CD8-positive, alpha-beta memory T cell (primary cell): ENCODE measurements at regions not wholly inside any gene's neighbourhood (a gene's known extent, or its start where the extent isn't known, plus 50 kb on each side); places are given as distances from the start of the nearest gene placed in this dataset.
"Not testable (repeated sequence)": the region's sequence is repeated elsewhere in the genome, so short reads cannot be mapped to it uniquely, and the experiment has no call there.

ENCODE experiments used
- CTCF ChIA-PET: fragments of 350-600 bp; sonication (Branson Sonifier 250); formaldehyde crosslinking; loops from one replicate; lab custom pipeline; 2021; ENCODE audit warnings: antibody characterized with exemption; lab: Charles Lee
- POLR2A ChIA-PET: fragments of 350-600 bp; sonication (Branson Sonifier 250); formaldehyde crosslinking; loops from one replicate; lab custom pipeline; 2021; ENCODE audit warnings: antibody characterized with exemption; lab: Charles Lee
- DNase-seq, 5 donors: peaks; one replicate each; pipeline versions ENCODE4 v3.0.0 to v3.0.0-alpha.2; 2020 to 2022; ENCODE audit warnings: mixed read lengths in 1 of 5
- H3K27ac ChIP-seq: one replicate; pipeline ENCODE4 v1.7.0; 2013; ENCODE audit warnings: low read depth, mild to moderate bottlenecking, low read length, moderate library complexity
- H3K27me3 ChIP-seq: 2 replicates; pipeline ENCODE4 v1.7.0; 2013; ENCODE audit warnings: low read length, mild to moderate bottlenecking; ENCODE audit not compliant: insufficient read depth, poor library complexity, severe bottlenecking
- H3K36me3 ChIP-seq: 2 replicates; pipeline ENCODE4 v1.7.0; 2013; ENCODE audit warnings: mild to moderate bottlenecking, low read length, moderate library complexity; ENCODE audit not compliant: insufficient read depth
- H3K4me1 ChIP-seq: 2 replicates; pipeline ENCODE4 v1.7.0; 2013; ENCODE audit warnings: mild to moderate bottlenecking, low read length, moderate library complexity; ENCODE audit not compliant: insufficient read depth
- H3K4me3 ChIP-seq: 2 replicates; pipeline ENCODE4 v1.7.0; 2013; ENCODE audit warnings: mild to moderate bottlenecking, low read length
- H3K9me3 ChIP-seq: 2 replicates; pipeline ENCODE4 v1.7.0; 2013; ENCODE audit warnings: mild to moderate bottlenecking, low read length
- H3K27ac Mint-ChIP-seq, 8 donors: one replicate each; pipeline ENCODE4 v1.8.0; 2020 to 2021; ENCODE audit warnings: mixed read lengths in 8 of 8, mild to moderate bottlenecking in 6 of 8, inconsistent platforms in 3 of 8, moderate library complexity in 3 of 8
- H3K27me3 Mint-ChIP-seq, 2 donors: one replicate each; pipeline ENCODE4 v1.8.0; 2020 to 2021; ENCODE audit warnings: mixed read lengths in 2 of 2, mild to moderate bottlenecking in 1 of 2, moderate library complexity in 1 of 2
- H3K36me3 Mint-ChIP-seq, 3 donors: one replicate each; pipeline ENCODE4 v1.8.0; 2020 to 2021; ENCODE audit warnings: mixed read lengths in 3 of 3, inconsistent platforms in 1 of 3, mild to moderate bottlenecking in 1 of 3
- H3K4me1 Mint-ChIP-seq, 3 donors: one replicate each; pipeline ENCODE4 v1.8.0; 2020 to 2021; ENCODE audit warnings: mixed read lengths in 3 of 3, inconsistent platforms in 1 of 3, mild to moderate bottlenecking in 1 of 3
- H3K4me3 Mint-ChIP-seq, 7 donors: one replicate each; pipeline ENCODE4 v1.8.0; 2020 to 2021; ENCODE audit warnings: mixed read lengths in 7 of 7, mild to moderate bottlenecking in 6 of 7, moderate library complexity in 4 of 7, inconsistent platforms in 2 of 7
- H3K9me3 Mint-ChIP-seq, 5 donors: one replicate each; pipeline ENCODE4 v1.8.0; 2020 to 2022; ENCODE audit warnings: mixed read lengths in 5 of 5, mild to moderate bottlenecking in 3 of 5, moderate library complexity in 2 of 5, inconsistent platforms in 1 of 5

DNA sequence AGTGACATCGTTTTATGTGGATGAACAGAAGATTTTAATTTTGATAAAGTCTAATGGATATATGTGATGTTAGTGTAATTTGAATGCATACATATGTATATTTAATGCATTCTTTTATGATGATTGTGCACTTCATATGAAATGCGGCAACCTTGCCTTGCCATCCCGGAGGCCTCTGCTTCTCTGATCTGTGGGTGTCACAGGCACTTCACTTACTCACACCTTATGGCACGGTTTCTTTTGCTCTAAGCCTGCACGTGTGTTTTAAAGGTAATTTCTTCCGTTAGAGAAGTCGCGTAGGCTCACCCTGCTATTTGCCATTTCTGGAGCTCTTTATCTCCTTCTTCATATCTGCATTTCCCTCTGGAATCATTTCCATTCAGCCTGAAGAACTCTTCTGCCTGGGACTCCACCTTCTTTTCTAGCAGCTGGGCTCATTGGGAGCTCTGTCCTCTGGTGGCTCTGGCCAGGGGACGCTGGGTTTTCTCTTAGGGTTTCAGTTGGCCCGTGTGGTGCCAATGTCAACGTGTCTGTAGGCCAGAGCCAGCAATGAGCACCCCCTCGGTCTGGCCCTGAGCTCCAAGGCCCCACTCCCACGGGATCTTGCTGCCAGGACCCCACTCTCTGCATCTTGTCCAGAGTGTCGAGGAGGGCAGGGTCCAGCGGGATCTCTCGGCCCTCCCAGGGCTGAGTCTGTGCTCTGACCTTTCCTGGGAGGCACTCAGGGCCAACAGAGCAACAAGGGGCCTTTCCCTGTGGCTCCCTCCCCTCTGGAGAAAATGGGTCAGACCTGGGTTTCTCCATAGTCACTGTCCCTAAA is 97.3 kb downstream of the RTP5 start:
- Mint-ChIP-seq H3K4me1 (peaks cover 26 to 38% (median 27%) of the 10 kb centered on the region in 3 donors), H3K9me3 (no peaks in the 10 kb centered on the region), H3K27ac (peak overlapping the region; percentile 65 to 98 (median 86)), H3K36me3 (peaks cover 9 to 16% (median 9%) of the 10 kb centered on the region in 3 donors), H3K4me3 (peak overlapping the region; percentile 29 to 87 (median 80)), H3K27me3 (no peaks in the 10 kb centered on the region)
- DNase-seq: peak in 1 of 5 donors; percentile 12
- Histone ChIP-seq H3K36me3 (no peaks in the 10 kb centered on the region), H3K9me3 (no peaks in the 10 kb centered on the region), H3K27me3 (no peaks in the 10 kb centered on the region), H3K4me3 (no peak overlapping the region), H3K27ac (no peak overlapping the region), H3K4me1 (peaks cover 19% of the 10 kb centered on the region)
- CTCF ChIA-PET: no interaction called here
- POLR2A ChIA-PET: no interaction called here

DNA sequence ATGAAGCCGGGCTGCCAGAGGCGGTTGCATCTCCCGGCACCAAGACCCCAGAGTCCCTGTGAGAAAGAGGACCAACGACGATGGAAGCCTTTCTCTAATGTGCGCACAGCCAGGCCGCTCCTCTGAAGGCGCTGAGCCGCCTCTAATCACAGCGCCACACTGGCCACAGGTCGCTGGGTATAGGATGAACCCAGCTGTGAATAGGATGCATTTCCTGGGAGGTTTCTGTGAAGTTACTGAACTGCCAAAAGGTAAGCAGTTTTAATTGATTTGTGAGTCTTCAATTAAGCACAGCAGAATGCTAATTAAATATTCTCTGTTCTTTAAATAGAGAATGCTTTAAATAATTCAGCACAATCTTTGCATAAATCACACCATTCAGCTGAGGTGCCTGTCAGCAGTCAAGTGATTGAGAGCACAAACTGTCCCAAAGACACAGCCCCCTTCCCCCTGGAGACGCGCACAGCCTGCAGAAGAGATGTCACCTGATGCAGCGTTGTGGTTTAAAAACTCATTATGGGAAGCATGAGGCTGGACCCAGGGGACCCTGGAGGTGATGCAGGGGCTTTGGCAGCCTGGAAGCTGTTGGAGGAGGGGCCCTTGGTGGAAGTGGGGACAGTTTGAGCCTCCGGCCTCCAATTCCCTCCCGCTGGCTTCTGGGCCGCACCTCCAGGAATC is 98.1 kb downstream of the RTP5 start:
- no peak overlapping the region for H3K4me3 Mint-ChIP-seq
- no peaks in the 10 kb centered on the region for H3K9me3 ChIP-seq
- no peak overlapping the region for H3K27ac ChIP-seq
- no peaks in the 10 kb centered on the region for H3K36me3 ChIP-seq
- POLR2A ChIA-PET: no interaction called here
- CTCF ChIA-PET: no interaction called here
- H3K27ac Mint-ChIP-seq: no peak overlapping the region
- H3K9me3 Mint-ChIP-seq: no peaks in the 10 kb centered on the region
- H3K4me1 ChIP-seq: peaks cover 19% of the 10 kb centered on the region
- H3K36me3 Mint-ChIP-seq: peaks cover 11 to 23% (median 12%) of the 10 kb centered on the region in 3 donors
- no peak overlapping the region for H3K4me3 ChIP-seq
- H3K4me1 Mint-ChIP-seq: peaks cover 20 to 32% (median 21%) of the 10 kb centered on the region in 3 donors
- DNase-seq: no peak
- H3K27me3 Mint-ChIP-seq: no peaks in the 10 kb centered on the region
- no peaks in the 10 kb centered on the region for H3K27me3 ChIP-seq

DNA sequence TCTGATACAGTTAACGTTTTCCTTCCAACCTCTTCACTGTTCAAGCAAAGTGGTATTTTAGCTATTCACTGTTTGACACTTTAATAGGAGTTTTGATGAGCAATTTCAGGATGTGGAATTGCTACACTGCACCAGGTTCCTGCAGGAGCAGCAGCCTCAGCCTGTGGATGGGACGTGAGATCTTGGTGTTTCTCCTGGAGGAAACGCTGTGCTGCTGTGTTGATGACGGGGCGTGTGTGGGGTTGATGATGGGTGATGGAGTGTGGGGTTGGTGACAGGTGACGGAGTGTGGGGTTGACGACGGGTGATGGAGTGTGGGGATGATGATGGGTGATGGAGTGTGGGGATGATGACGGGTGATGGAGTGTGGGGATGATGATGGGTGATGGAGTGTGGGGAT is 98.9 kb downstream of the RTP5 start:
- Mint-ChIP-seq H3K36me3 (peaks cover 14 to 31% (median 15%) of the 10 kb centered on the region in 3 donors), H3K9me3 (no peaks in the 10 kb centered on the region), H3K4me3 (no peak overlapping the region), H3K27ac (peak overlapping the region in 2 of 8 donors; percentile 47 to 66), H3K4me1 (peaks cover 19 to 32% (median 20%) of the 10 kb centered on the region in 3 donors), H3K27me3 (no peaks in the 10 kb centered on the region)
- ChIA-PET POLR2A (no interaction called here), CTCF (no interaction called here)
- Histone ChIP-seq H3K36me3 (no peaks in the 10 kb centered on the region), H3K4me3 (no peak overlapping the region), H3K4me1 (peaks cover 19% of the 10 kb centered on the region), H3K27me3 (no peaks in the 10 kb centered on the region), H3K9me3 (no peaks in the 10 kb centered on the region), H3K27ac (no peak overlapping the region)
- no peak for DNase-seq

- peaks cover 19% of the 10 kb centered on the region for H3K4me1 ChIP-seq
- H3K9me3 ChIP-seq, POLR2A ChIA-PET, H3K27ac ChIP-seq, H3K36me3 ChIP-seq, H3K4me3 ChIP-seq, H3K27me3 Mint-ChIP-seq, DNase-seq, H3K9me3 Mint-ChIP-seq, H3K27me3 ChIP-seq, CTCF ChIA-PET: not testable (repeated sequence)
- Mint-ChIP-seq H3K4me3 (peak overlapping the region in 1 of 7 donors; percentile 74), H3K27ac (peak overlapping the region in 1 of 8 donors; percentile 36), H3K4me1 (peaks cover 19 to 27% (median 20%) of the 10 kb centered on the region in 3 donors), H3K36me3 (peaks cover 14 to 31% (median 15%) of the 10 kb centered on the region in 3 donors)
These were observed 99.7 kb downstream of the RTP5 start for GRCh38 chr2:241969182-241969581.

- no peaks in the 10 kb centered on the region for H3K36me3 ChIP-seq
- ChIA-PET CTCF (no interaction called here), POLR2A (no interaction called here)
- H3K27ac Mint-ChIP-seq: peak overlapping the region in 2 of 8 donors; percentile 50 to 54
- no peak overlapping the region for H3K4me3 ChIP-seq
- no peaks in the 10 kb centered on the region for H3K9me3 Mint-ChIP-seq
- H3K4me3 Mint-ChIP-seq: no peak overlapping the region
- peaks cover 13% of the 10 kb centered on the region for H3K4me1 ChIP-seq
- H3K36me3 Mint-ChIP-seq: peaks cover 14 to 41% (median 17%) of the 10 kb centered on the region in 3 donors
- no peaks in the 10 kb centered on the region for H3K9me3 ChIP-seq
- DNase-seq: no peak
- no peaks in the 10 kb centered on the region for H3K27me3 Mint-ChIP-seq
- H3K27ac ChIP-seq: no peak overlapping the region
- peaks cover 14 to 19% (median 14%) of the 10 kb centered on the region in 3 donors for H3K4me1 Mint-ChIP-seq
- no peaks in the 10 kb centered on the region for H3K27me3 ChIP-seq
These were observed 101.2 kb downstream of the RTP5 start for GRCh38 chr2:241970716-241971115.

GRCh38 chr2:241974096-241974495 is 104.6 kb downstream of the RTP5 start:
- no peak overlapping the region for H3K4me3 ChIP-seq
- POLR2A ChIA-PET: no interaction called here
- H3K27ac Mint-ChIP-seq: no peak overlapping the region
- no peaks in the 10 kb centered on the region for H3K27me3 ChIP-seq
- H3K27ac ChIP-seq: no peak overlapping the region
- H3K9me3 ChIP-seq: no peaks in the 10 kb centered on the region
- peak in 1 of 5 donors; percentile 21 for DNase-seq
- CTCF ChIA-PET: no interaction called here
- H3K4me1 Mint-ChIP-seq: no peaks in the 10 kb centered on the region
- peaks cover 20 to 63% (median 29%) of the 10 kb centered on the region in 3 donors for H3K36me3 Mint-ChIP-seq
- no peak overlapping the region for H3K4me3 Mint-ChIP-seq
- no peaks in the 10 kb centered on the region for H3K4me1 ChIP-seq
- H3K36me3 ChIP-seq: no peaks in the 10 kb centered on the region
- H3K9me3 Mint-ChIP-seq: no peaks in the 10 kb centered on the region
- no peaks in the 10 kb centered on the region for H3K27me3 Mint-ChIP-seq

DNA sequence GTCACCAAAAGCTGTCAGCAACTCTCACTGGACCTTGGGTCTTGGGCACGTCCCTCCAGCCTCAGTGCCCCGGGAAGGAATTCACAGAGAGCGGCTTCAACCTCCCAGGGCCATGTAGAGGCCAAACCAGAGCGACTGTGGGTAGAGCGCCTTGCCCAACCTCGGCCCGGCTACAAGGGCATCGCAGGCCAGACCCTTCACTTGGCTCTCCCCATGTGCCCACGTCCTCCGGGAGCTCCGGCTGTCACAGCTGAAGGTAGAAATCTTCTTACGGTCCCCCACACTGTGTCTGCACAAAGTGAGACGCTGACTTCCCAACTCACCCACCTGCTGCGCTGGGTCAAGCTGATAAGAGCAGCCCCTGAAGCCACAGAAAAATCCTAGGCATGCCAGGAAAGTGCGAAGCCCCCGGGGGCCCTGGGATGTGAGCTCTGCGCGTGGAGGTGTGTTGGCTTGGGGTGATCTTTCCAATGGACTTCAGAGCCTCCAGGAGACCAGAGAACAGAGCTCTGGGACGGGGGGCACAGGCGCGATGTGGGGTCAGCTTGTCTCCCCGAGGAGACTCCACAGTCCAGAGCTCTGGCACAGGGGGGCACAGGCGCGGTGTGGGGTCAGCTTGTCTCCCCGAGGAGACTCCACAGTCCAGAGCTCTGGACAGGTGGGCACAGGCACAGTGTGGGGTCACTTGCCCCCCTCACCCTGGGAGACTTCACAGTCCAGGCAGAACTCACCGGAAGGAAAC is 105.5 kb downstream of the RTP5 start:
- POLR2A ChIA-PET: no interaction called here
- CTCF ChIA-PET: interaction anchor here (0.7 kb wide), 1 partner anchor 24 kb away, joined by 3 read pairs; no protein-coding TSS in a partner anchor
- H3K36me3 Mint-ChIP-seq: peaks cover 20 to 63% (median 29%) of the 10 kb centered on the region in 3 donors
- Histone ChIP-seq H3K27ac (no peak overlapping the region), H3K27me3 (no peaks in the 10 kb centered on the region), H3K36me3 (no peaks in the 10 kb centered on the region), H3K4me3 (no peak overlapping the region), H3K4me1 (no peaks in the 10 kb centered on the region), H3K9me3 (no peaks in the 10 kb centered on the region)
- H3K27ac Mint-ChIP-seq: peak overlapping the region in 1 of 8 donors; percentile 81
- H3K4me1 Mint-ChIP-seq: no peaks in the 10 kb centered on the region
- no peaks in the 10 kb centered on the region for H3K9me3 Mint-ChIP-seq
- no peak for DNase-seq
- no peaks in the 10 kb centered on the region for H3K27me3 Mint-ChIP-seq
- no peak overlapping the region for H3K4me3 Mint-ChIP-seq
